H9 (cell line): ENCODE measurements at regions not wholly inside any gene's neighbourhood (a gene's known extent, or its start where the extent isn't known, plus 50 kb on each side); places are given as distances from the start of the nearest gene placed in this dataset.

ENCODE experiments used
- DNase-seq: peaks from one replicate; pipeline ENCODE4 v3.0.0-alpha.2; 2017
- H2AFZ ChIP-seq: one replicate; pipeline ENCODE4 v1.6.1; 2013; ENCODE audit warnings: mild to moderate bottlenecking, low read length, control low read depth, moderate library complexity
- H2AK5ac ChIP-seq: 2 replicates; pipeline ENCODE4 v1.6.1; 2013; ENCODE audit warnings: low read length, control low read depth, mixed read lengths; ENCODE audit not compliant: insufficient read length
- H2BK120ac ChIP-seq: one replicate; pipeline ENCODE4 v1.6.1; 2013; ENCODE audit warnings: low read depth, mild to moderate bottlenecking, low read length, control low read depth, inconsistent platforms; ENCODE audit not compliant: poor library complexity, severe bottlenecking
- H2BK12ac ChIP-seq: 2 replicates; pipeline ENCODE4 v1.6.1; 2013; ENCODE audit warnings: low read length, control low read depth, mixed read lengths, low read depth; ENCODE audit not compliant: insufficient read length
- H2BK15ac ChIP-seq: 2 replicates; pipeline ENCODE4 v1.6.1; 2013; ENCODE audit warnings: low read depth, low read length, control low read depth
- H2BK20ac ChIP-seq: one replicate; pipeline ENCODE4 v1.6.1; 2013; ENCODE audit warnings: low read depth, mild to moderate bottlenecking, low read length, control low read depth, inconsistent platforms; ENCODE audit not compliant: poor library complexity, severe bottlenecking
- H2BK5ac ChIP-seq: 2 replicates; pipeline ENCODE4 v1.6.1; 2013; ENCODE audit warnings: low read length, control low read depth, mixed read lengths; ENCODE audit not compliant: insufficient read length
- H3K14ac ChIP-seq: 2 replicates; pipeline ENCODE4 v1.6.1; 2013; ENCODE audit warnings: low read length, control low read depth; ENCODE audit not compliant: insufficient read depth
- H3K18ac ChIP-seq: 2 replicates; pipeline ENCODE4 v1.6.1; 2013; ENCODE audit warnings: low read depth, mild to moderate bottlenecking, mixed read lengths, low read length, control low read depth; ENCODE audit not compliant: insufficient read length
- H3K23ac ChIP-seq: 2 replicates; pipeline ENCODE4 v1.6.1; 2013; ENCODE audit warnings: low read length, control low read depth, mixed read lengths, low read depth; ENCODE audit not compliant: insufficient read length
- H3K23me2 ChIP-seq: 2 replicates; pipeline ENCODE4 v1.6.1; 2013; ENCODE audit warnings: low read depth, mild to moderate bottlenecking, mixed read lengths, low read length, control low read depth; ENCODE audit not compliant: insufficient read length, poor library complexity, severe bottlenecking
- H3K27ac ChIP-seq: 2 replicates; pipeline ENCODE4 v1.5.1; 2013; ENCODE audit warnings: low read length, control low read depth, mixed read lengths, low read depth; ENCODE audit not compliant: insufficient read length
- H3K27me3 ChIP-seq: 2 replicates; pipeline ENCODE4 v1.6.1; 2013; ENCODE audit warnings: low read length, control low read depth, inconsistent platforms; ENCODE audit not compliant: insufficient read depth
- H3K4ac ChIP-seq: 2 replicates; pipeline ENCODE4 v1.6.1; 2013; ENCODE audit warnings: low read depth, mild to moderate bottlenecking, control low read depth, inconsistent platforms, low read length, moderate library complexity
- H3K4me1 ChIP-seq: 2 replicates; pipeline ENCODE4 v1.6.1; 2013; ENCODE audit warnings: low read length, control low read depth, inconsistent platforms; ENCODE audit not compliant: insufficient read depth
- H3K4me2 ChIP-seq: 2 replicates; pipeline ENCODE4 v1.6.1; 2013; ENCODE audit warnings: low read length, control low read depth, mixed read lengths; ENCODE audit not compliant: insufficient read length, insufficient read depth
- H3K56ac ChIP-seq: 2 replicates; pipeline ENCODE4 v1.6.1; 2013; ENCODE audit warnings: low read depth, mild to moderate bottlenecking, mixed read lengths, low read length, control low read depth; ENCODE audit not compliant: insufficient read length
- H3K79me1 ChIP-seq: 2 replicates; pipeline ENCODE4 v1.6.1; 2013; ENCODE audit warnings: low read depth, mild to moderate bottlenecking, moderate library complexity, low read length, control low read depth, inconsistent platforms; ENCODE audit not compliant: insufficient read depth, poor library complexity, severe bottlenecking
- H3K79me2 ChIP-seq: 2 replicates; pipeline ENCODE4 v1.6.1; 2013; ENCODE audit warnings: low read length, control low read depth, inconsistent platforms; ENCODE audit not compliant: insufficient read depth
- H3K9ac ChIP-seq: 2 replicates; pipeline ENCODE4 v1.6.1; 2013; ENCODE audit warnings: low read length, control low read depth, mixed read lengths; ENCODE audit not compliant: insufficient read length; ENCODE audit errors: extremely low read depth
- H3K9me3 ChIP-seq: one replicate; pipeline ENCODE4 v1.6.1; 2013; ENCODE audit warnings: low read depth, low read length, inconsistent platforms; ENCODE audit not compliant: control insufficient read depth
- H3T11ph ChIP-seq: one replicate; pipeline ENCODE4 v1.6.1; 2013; ENCODE audit warnings: mild to moderate bottlenecking, low read length, control low read depth, inconsistent platforms
- H4K20me1 ChIP-seq: one replicate; pipeline ENCODE4 v1.6.1; 2013; ENCODE audit not compliant: control insufficient read depth, insufficient read length, insufficient read depth
- H4K5ac ChIP-seq: 2 replicates; pipeline ENCODE4 v1.6.1; 2013; ENCODE audit warnings: low read depth, mild to moderate bottlenecking, mixed read lengths, low read length, control low read depth; ENCODE audit not compliant: insufficient read length
- H4K8ac ChIP-seq: replicated peaks from 2 replicates; pipeline ENCODE4 v1.6.1; 2013; ENCODE audit warnings: low read length, control low read depth, mixed read lengths, low read depth; ENCODE audit not compliant: insufficient read length
- H4K91ac ChIP-seq: 2 replicates; pipeline ENCODE4 v1.6.1; 2013; ENCODE audit warnings: low read depth, mild to moderate bottlenecking, moderate library complexity, mixed read lengths, low read length, control low read depth; ENCODE audit not compliant: insufficient read length
- H3K27ac Mint-ChIP-seq, 3 experiments: 2 replicates in 2 of 3; 3 replicates in 1 of 3; pipeline ENCODE4 v1.8.0; 2020 to 2021; ENCODE audit warnings: mixed read lengths in 3 of 3, mild to moderate bottlenecking in 1 of 3, moderate library complexity in 1 of 3
- H3K27me3 Mint-ChIP-seq: 2 replicates; pipeline ENCODE4 v1.8.0; 2021; ENCODE audit warnings: low read depth, mild to moderate bottlenecking, moderate library complexity, mixed read lengths
- H3K36me3 Mint-ChIP-seq, 3 experiments: 2 replicates in 2 of 3; 3 replicates in 1 of 3; pipeline ENCODE4 v1.8.0; 2020 to 2021; ENCODE audit warnings: low read depth in 3 of 3, mixed read lengths in 3 of 3; ENCODE audit not compliant: insufficient read depth in 1 of 3
- H3K4me1 Mint-ChIP-seq, 2 experiments: 2 replicates each; pipeline ENCODE4 v1.8.0; 2020; ENCODE audit warnings: mixed read lengths in 2 of 2
- H3K4me3 Mint-ChIP-seq, 2 experiments: 2 replicates in 1 of 2; 3 replicates in 1 of 2; pipeline ENCODE4 v1.8.0; 2020 to 2021; ENCODE audit warnings: mild to moderate bottlenecking in 2 of 2, mixed read lengths in 2 of 2, moderate library complexity in 1 of 2
- H3K9me3 Mint-ChIP-seq, 2 experiments: 2 replicates in 1 of 2; 3 replicates in 1 of 2; pipeline ENCODE4 v1.8.0; 2020; ENCODE audit warnings: mild to moderate bottlenecking in 2 of 2, mixed read lengths in 2 of 2, moderate library complexity in 1 of 2
- WGBS: extraction: QIAGEN DNeasy Blood & Tissue Kit; methylation state at CpG from one replicate; pipeline ENCODE4 v1.1.7; 2013; ENCODE audit warnings: missing lambda C conversion rate, low lambda C conversion rate, mixed read lengths; ENCODE audit not compliant: insufficient read length; ENCODE audit errors: extremely low coverage; 5-methylcytosine and 5-hydroxymethylcytosine counted together
- TF ChIP-seq, protein P1 (sequence below): fragments of 200-600 bp; sonication (generic); conservative IDR thresholded peaks from 3 replicates; pipeline ENCODE4 v1.8.0; 2021; ENCODE audit warnings: antibody characterized with exemption, mild to moderate bottlenecking

DNA sequence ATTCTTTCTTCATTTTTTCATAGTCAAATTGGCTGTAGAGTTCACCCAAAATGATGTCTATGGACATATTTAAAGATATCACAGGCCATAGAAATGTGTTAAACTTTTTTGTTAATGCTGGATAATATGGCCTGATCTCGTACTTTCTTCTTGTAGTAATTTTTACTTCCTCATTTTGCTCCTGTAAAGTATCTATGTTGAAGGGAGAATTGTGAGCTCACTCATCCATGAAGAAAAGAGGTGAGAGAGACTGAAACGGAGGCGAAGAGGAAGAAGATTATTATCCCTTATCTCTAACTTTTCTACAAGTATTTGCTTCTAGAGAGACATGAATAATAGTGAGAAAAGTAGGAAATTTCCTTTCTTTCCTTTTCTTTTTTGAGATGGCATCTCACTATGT lies 613.8 kb upstream of the TBL1XR1 start:
- no peak overlapping the region for H2AK5ac ChIP-seq
- H3T11ph ChIP-seq = no peak overlapping the region
- no peak overlapping the region for H2BK5ac ChIP-seq
- H3K23me2 ChIP-seq = no peaks in the 10 kb centered on the region
- no peak overlapping the region for H3K14ac ChIP-seq
- H3K4me1 ChIP-seq = no peaks in the 10 kb centered on the region
- no peak for DNase-seq
- H2BK12ac ChIP-seq = no peak overlapping the region
- H3K27ac Mint-ChIP-seq = no peak overlapping the region
- no peaks in the 10 kb centered on the region for H3K4me1 Mint-ChIP-seq
- no peaks in the 10 kb centered on the region for H3K79me1 ChIP-seq
- no peak overlapping the region for H4K5ac ChIP-seq
- no peak overlapping the region for H3K9ac ChIP-seq
- no peak overlapping the region for H3K18ac ChIP-seq
- no CpG with 5 or more reads among the region's 3 CpGs for WGBS
- H3K36me3 Mint-ChIP-seq = peaks cover 0 to 4% (median 0%) of the 10 kb centered on the region in 3 experiments; a peak in 1 of 7 replicates
- H3K27ac ChIP-seq = no peak overlapping the region
- TF ChIP-seq, protein P1, sequence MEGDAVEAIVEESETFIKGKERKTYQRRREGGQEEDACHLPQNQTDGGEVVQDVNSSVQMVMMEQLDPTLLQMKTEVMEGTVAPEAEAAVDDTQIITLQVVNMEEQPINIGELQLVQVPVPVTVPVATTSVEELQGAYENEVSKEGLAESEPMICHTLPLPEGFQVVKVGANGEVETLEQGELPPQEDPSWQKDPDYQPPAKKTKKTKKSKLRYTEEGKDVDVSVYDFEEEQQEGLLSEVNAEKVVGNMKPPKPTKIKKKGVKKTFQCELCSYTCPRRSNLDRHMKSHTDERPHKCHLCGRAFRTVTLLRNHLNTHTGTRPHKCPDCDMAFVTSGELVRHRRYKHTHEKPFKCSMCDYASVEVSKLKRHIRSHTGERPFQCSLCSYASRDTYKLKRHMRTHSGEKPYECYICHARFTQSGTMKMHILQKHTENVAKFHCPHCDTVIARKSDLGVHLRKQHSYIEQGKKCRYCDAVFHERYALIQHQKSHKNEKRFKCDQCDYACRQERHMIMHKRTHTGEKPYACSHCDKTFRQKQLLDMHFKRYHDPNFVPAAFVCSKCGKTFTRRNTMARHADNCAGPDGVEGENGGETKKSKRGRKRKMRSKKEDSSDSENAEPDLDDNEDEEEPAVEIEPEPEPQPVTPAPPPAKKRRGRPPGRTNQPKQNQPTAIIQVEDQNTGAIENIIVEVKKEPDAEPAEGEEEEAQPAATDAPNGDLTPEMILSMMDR = no peak
- H3K4ac ChIP-seq = no peak overlapping the region
- no peaks in the 10 kb centered on the region for H3K79me2 ChIP-seq
- H4K91ac ChIP-seq = no peak overlapping the region
- H3K4me3 Mint-ChIP-seq = no peak overlapping the region
- no peak overlapping the region for H3K4me2 ChIP-seq
- H3K23ac ChIP-seq = no peak overlapping the region
- no peak overlapping the region for H2BK20ac ChIP-seq
- H3K27me3 ChIP-seq = no peaks in the 10 kb centered on the region
- H3K27me3 Mint-ChIP-seq = no peaks in the 10 kb centered on the region
- H3K9me3 ChIP-seq = no peaks in the 10 kb centered on the region
- H4K20me1 ChIP-seq = no peaks in the 10 kb centered on the region
- no peak overlapping the region for H4K8ac ChIP-seq
- H2BK120ac ChIP-seq = no peak overlapping the region
- no peak overlapping the region for H2BK15ac ChIP-seq
- H2AFZ ChIP-seq = no peak overlapping the region
- H3K56ac ChIP-seq = no peak overlapping the region
- peaks cover 0 to 9% of the 10 kb centered on the region in 2 experiments; a peak in 4 of 5 replicates for H3K9me3 Mint-ChIP-seq
